PC-3 (cell line): ENCODE measurements at regions not wholly inside any gene's neighbourhood (a gene's known extent, or its start where the extent isn't known, plus 50 kb on each side); places are given as distances from the start of the nearest gene placed in this dataset.

ENCODE experiments used
- ATAC-seq: fragments of 200-7000 bp; cut with Tn5 transposase; 2 replicates; pipeline ENCODE4 v1.9.1; 2020; ENCODE audit warnings: mild to moderate bottlenecking, moderate library complexity
- BruUV-seq: library from RNA; stranded (reverse); fragments of 400-500 nt; replicated peaks from 2 replicates; lab custom pipeline; 2021; lab: Mats Ljungman, UMichigan
- CTCF ChIA-PET: fragments of 300-600 bp; sonication (Branson Sonifier 250); formaldehyde crosslinking; loops from one replicate; lab custom pipeline; 2022; ENCODE audit warnings: antibody characterized with exemption; lab: Charles Lee
- POLR2A ChIA-PET: fragments of 300-600 bp; sonication (Branson Sonifier 250); formaldehyde crosslinking; loops from one replicate; lab custom pipeline; 2022; ENCODE audit warnings: antibody characterized with exemption; ENCODE audit not compliant: unreplicated experiment; lab: Charles Lee
- DNase-seq: peaks from one replicate; pipeline ENCODE4 v3.0.0-alpha.2; 2015
- H2AFZ ChIP-seq: fragments of 300-600 bp; sonication (generic); 2 replicates; pipeline ENCODE4 v1.6.0; 2016; ENCODE audit warnings: antibody characterized with exemption, low read length
- H3F3A ChIP-seq: fragments of 300-600 bp; sonication (generic); one replicate; pipeline ENCODE4 v1.6.0; 2017; ENCODE audit warnings: antibody characterized with exemption, low read length, control low read depth, mild to moderate bottlenecking; ENCODE audit not compliant: unreplicated experiment
- H3K27ac ChIP-seq: fragments of 300-600 bp; sonication (generic); 2 replicates; pipeline ENCODE4 v1.5.1; 2016; ENCODE audit warnings: mild to moderate bottlenecking, low read length
- H3K27me3 ChIP-seq: fragments of 300-600 bp; sonication (generic); 2 replicates; pipeline ENCODE4 v1.6.1; 2016; ENCODE audit warnings: low read length, mixed read lengths
- H3K36me3 ChIP-seq: fragments of 300-600 bp; sonication (generic); 2 replicates; pipeline ENCODE4 v1.6.1; 2016; ENCODE audit warnings: low read depth, mixed run types, low read length, mixed read lengths
- H3K4me1 ChIP-seq: fragments of 300-600 bp; sonication (generic); 2 replicates; pipeline ENCODE4 v1.5.1; 2016; ENCODE audit warnings: low read length; ENCODE audit not compliant: insufficient read depth
- H3K4me2 ChIP-seq: fragments of 300-600 bp; sonication (generic); 2 replicates; pipeline ENCODE4 v1.6.0; 2016; ENCODE audit warnings: low read length
- H3K4me3 ChIP-seq: fragments of 300-600 bp; sonication (generic); 2 replicates; pipeline ENCODE4 v1.5.1; 2016; ENCODE audit warnings: mild to moderate bottlenecking, low read length, mixed read lengths
- H3K79me2 ChIP-seq: fragments of 300-600 bp; sonication (generic); 2 replicates; pipeline ENCODE4 v1.6.1; 2017; ENCODE audit warnings: low read length, mixed read lengths
- H3K9ac ChIP-seq: fragments of 300-600 bp; sonication (generic); 2 replicates; pipeline ENCODE4 v1.6.0; 2016; ENCODE audit warnings: mild to moderate bottlenecking, low read length
- H3K9me2 ChIP-seq: fragments of 300-600 bp; sonication (generic); replicated peaks from 2 replicates; pipeline ENCODE4 v1.6.1; 2016; ENCODE audit warnings: mixed run types, low read length, mixed read lengths
- H3K9me3 ChIP-seq: fragments of 300-600 bp; sonication (generic); 2 replicates; pipeline ENCODE4 v1.6.1; 2016; ENCODE audit warnings: low read length, mixed read lengths
- H4K20me1 ChIP-seq: fragments of 300-600 bp; sonication (generic); 2 replicates; pipeline ENCODE4 v1.6.1; 2016; ENCODE audit warnings: low read length, mixed read lengths
- CTCF ChIP-seq: fragments of 300-600 bp; sonication (generic); conservative IDR thresholded peaks from 2 replicates; pipeline ENCODE4 v1.5.1; 2017; ENCODE audit warnings: antibody characterized with exemption, low read depth, mild to moderate bottlenecking, low read length
- EZH2 ChIP-seq: fragments of 300-600 bp; sonication (generic); IDR thresholded peaks from one replicate; pipeline ENCODE4 v1.6.1; 2017; ENCODE audit warnings: antibody characterized with exemption, mild to moderate bottlenecking, low read length; ENCODE audit not compliant: unreplicated experiment
- EZH2phosphoT487 ChIP-seq: fragments of 300-600 bp; sonication (generic); IDR thresholded peaks from 2 replicates; pipeline ENCODE4 v1.6.1; 2018; ENCODE audit warnings: mild to moderate bottlenecking, antibody characterized with exemption, low read length, borderline replicate concordance
- intact Hi-C: fragments of 100-400 bp; cut with micrococcal nuclease; formaldehyde crosslinking; loops from 2 replicates; pipeline ENCODE4 v1.9.0; 2023

- CTCF ChIA-PET = no interaction called here
- no peak overlapping the region for H3K4me2 ChIP-seq
- no TSS peak for BruUV-seq
- intact Hi-C loops = no loop called here
- no peaks in the 10 kb centered on the region for H3F3A ChIP-seq
- H3K4me1 ChIP-seq = peaks cover 4% of the 10 kb centered on the region
- H3K9me2 ChIP-seq = no peaks in the 10 kb centered on the region
- no peaks in the 10 kb centered on the region for H3K9me3 ChIP-seq
- no peak for TF ChIP-seq CTCF
- TF ChIP-seq EZH2 = no peak
- TF ChIP-seq EZH2phosphoT487 = no peak
- H3K27me3 ChIP-seq = no peaks in the 10 kb centered on the region
- H3K27ac ChIP-seq = no peak overlapping the region
- H4K20me1 ChIP-seq = no peaks in the 10 kb centered on the region
- DNase-seq = no peak
- H3K9ac ChIP-seq = no peak overlapping the region
- no peak for ATAC-seq
- H3K36me3 ChIP-seq = no peaks in the 10 kb centered on the region
- no peak overlapping the region for H3K4me3 ChIP-seq
- POLR2A ChIA-PET = no interaction called here
- H3K79me2 ChIP-seq = no peaks in the 10 kb centered on the region
- H2AFZ ChIP-seq = no peak overlapping the region
These were observed 176.4 kb upstream of the HABP2 start for GRCh38 chr10:113376428-113376827.

- intact Hi-C loops = no loop called here
These were observed 173.8 kb upstream of the HABP2 start for GRCh38 chr10:113379091-113379490.

GRCh38 chr10:113381416-113381815, 171.4 kb upstream of the HABP2 start:
- Histone ChIP-seq H4K20me1 (no peaks in the 10 kb centered on the region), H2AFZ (peak overlapping the region; percentile 64), H3K9me2 (no peaks in the 10 kb centered on the region), H3F3A (no peaks in the 10 kb centered on the region), H3K9ac (peak overlapping the region; percentile 67), H3K4me1 (peaks cover 40% of the 10 kb centered on the region), H3K9me3 (no peaks in the 10 kb centered on the region), H3K36me3 (no peaks in the 10 kb centered on the region), H3K27ac (peak overlapping the region; percentile 90), H3K79me2 (no peaks in the 10 kb centered on the region), H3K27me3 (no peaks in the 10 kb centered on the region), H3K4me2 (peak overlapping the region; percentile 69), H3K4me3 (peak overlapping the region; percentile 31; the same call in 1 of the 2 replicates)
- TF ChIP-seq CTCF (no peak), EZH2 (no peak), EZH2phosphoT487 (no peak)
- CTCF ChIA-PET = no interaction called here
- ATAC-seq = no peak
- no peak for DNase-seq
- no TSS peak for BruUV-seq
- intact Hi-C loops = loop anchor here (10.0 kb wide), 4 partner anchors 257 to 907 kb away; partner anchors contain the start of gene TCF7L2
- POLR2A ChIA-PET = no interaction called here

More at GRCh38 chr10:113379091-113379490, 173.8 kb upstream of the HABP2 start:
- ChIA-PET CTCF (no interaction called here), POLR2A (no interaction called here)
- no peak overlapping the region for H2AFZ ChIP-seq
- H3K4me3 ChIP-seq = no peak overlapping the region
- DNase-seq (no peak), ATAC-seq (no peak)
- no peak overlapping the region for H3K4me2 ChIP-seq
- no peaks in the 10 kb centered on the region for H3K36me3 ChIP-seq
- H3K9me3 ChIP-seq = no peaks in the 10 kb centered on the region
- H3K9ac ChIP-seq = no peak overlapping the region
- BruUV-seq = no TSS peak
- peaks cover 20% of the 10 kb centered on the region for H3K4me1 ChIP-seq
- H3K9me2 ChIP-seq = no peaks in the 10 kb centered on the region
- no peaks in the 10 kb centered on the region for H3F3A ChIP-seq
- H3K27me3 ChIP-seq = no peaks in the 10 kb centered on the region
- H3K79me2 ChIP-seq = no peaks in the 10 kb centered on the region
- no peaks in the 10 kb centered on the region for H4K20me1 ChIP-seq
- H3K27ac ChIP-seq = no peak overlapping the region
- no peak for TF ChIP-seq CTCF
- no peak for TF ChIP-seq EZH2
- no peak for TF ChIP-seq EZH2phosphoT487
